GM23338 (cell line): ENCODE measurements at regions not wholly inside any gene's neighbourhood (a gene's known extent, or its start where the extent isn't known, plus 50 kb on each side); places are given as distances from the start of the nearest gene placed in this dataset.

Source experiments
- ATAC-seq: fragments of 200-7000 bp; cut with Tn5 transposase; 3 replicates; pipeline ENCODE4 v1.9.1; 2020
- DNase-seq: peaks from one replicate; pipeline ENCODE4 v3.0.0-alpha.2; 2015; ENCODE audit warnings: low spot score
- H2AFZ ChIP-seq: fragments of 200-600 bp; sonication (generic); 2 replicates; pipeline ENCODE4 v1.8.0; 2016; ENCODE audit warnings: antibody characterized with exemption, mild to moderate bottlenecking, moderate library complexity
- H3F3A ChIP-seq: fragments of 200-600 bp; sonication (generic); replicated peaks from 2 replicates; pipeline ENCODE4 v1.8.0; 2017; ENCODE audit warnings: antibody characterized with exemption, mixed run types, low read depth
- H3K27ac ChIP-seq: fragments of 200-600 bp; sonication (generic); 2 replicates; pipeline ENCODE4 v1.6.1; 2016; ENCODE audit warnings: low read depth
- H3K27me3 ChIP-seq: fragments of 200-600 bp; sonication (generic); 2 replicates; pipeline ENCODE4 v1.8.0; 2016; ENCODE audit warnings: mild to moderate bottlenecking, mixed run types, moderate library complexity; ENCODE audit not compliant: insufficient read depth
- H3K36me3 ChIP-seq: fragments of 200-600 bp; sonication (generic); 2 replicates; pipeline ENCODE4 v1.8.0; 2016; ENCODE audit warnings: mild to moderate bottlenecking; ENCODE audit not compliant: insufficient read depth
- H3K4me1 ChIP-seq: fragments of 200-600 bp; sonication (generic); 2 replicates; pipeline ENCODE4 v1.8.0; 2016; ENCODE audit warnings: mild to moderate bottlenecking, moderate library complexity; ENCODE audit not compliant: insufficient read depth
- H3K4me2 ChIP-seq: fragments of 200-600 bp; sonication (generic); 2 replicates; pipeline ENCODE4 v1.7.1; 2017; ENCODE audit warnings: mixed run types
- H3K4me3 ChIP-seq: fragments of 200-600 bp; sonication (generic); 2 replicates; pipeline ENCODE4 v1.6.1; 2016; ENCODE audit warnings: mixed run types
- H3K79me2 ChIP-seq: fragments of 200-600 bp; sonication (generic); replicated peaks from 2 replicates; pipeline ENCODE4 v1.8.0; 2017; ENCODE audit warnings: mild to moderate bottlenecking; ENCODE audit not compliant: insufficient read depth
- H3K9me2 ChIP-seq: fragments of 200-600 bp; sonication (generic); 2 replicates; pipeline ENCODE4 v1.8.0; 2017; ENCODE audit not compliant: insufficient read depth
- H4K20me1 ChIP-seq: fragments of 200-600 bp; sonication (generic); replicated peaks from 2 replicates; pipeline ENCODE4 v1.8.0; 2017; ENCODE audit warnings: mild to moderate bottlenecking; ENCODE audit not compliant: insufficient read depth
- H3K27ac Mint-ChIP-seq: 2 replicates; pipeline ENCODE4 v1.8.0; 2020; ENCODE audit warnings: inconsistent platforms, mild to moderate bottlenecking, moderate library complexity, mixed read lengths
- H3K27me3 Mint-ChIP-seq: 3 replicates; pipeline ENCODE4 v1.8.0; 2022; ENCODE audit warnings: low read depth, mild to moderate bottlenecking, moderate library complexity, mixed read lengths, inconsistent platforms; ENCODE audit not compliant: insufficient read depth, poor library complexity
- H3K36me3 Mint-ChIP-seq: 3 replicates; pipeline ENCODE4 v1.8.0; 2021; ENCODE audit warnings: low read depth, mild to moderate bottlenecking, inconsistent platforms, moderate library complexity, mixed read lengths
- H3K4me1 Mint-ChIP-seq: 3 replicates; pipeline ENCODE4 v1.8.0; 2020; ENCODE audit warnings: mild to moderate bottlenecking, inconsistent platforms, mixed read lengths
- H3K4me3 Mint-ChIP-seq: 3 replicates; pipeline ENCODE4 v1.8.0; 2021; ENCODE audit warnings: moderate library complexity, mild to moderate bottlenecking, inconsistent platforms, mixed read lengths
- H3K9me3 Mint-ChIP-seq: 3 replicates; pipeline ENCODE4 v1.8.0; 2020; ENCODE audit warnings: moderate library complexity, mild to moderate bottlenecking, inconsistent platforms, mixed read lengths
- CREB1 ChIP-seq: fragments of 250-450 bp; sonication (Bioruptor Pico); IDR thresholded peaks from 2 replicates; pipeline ENCODE4 v1.5.0; 2020; ENCODE audit warnings: low read depth, mild to moderate bottlenecking, moderate library complexity
- EZH2 ChIP-seq: fragments of 200-600 bp; sonication (generic); IDR thresholded peaks from one replicate; pipeline ENCODE4 v1.8.0; 2017; ENCODE audit warnings: antibody characterized with exemption, mild to moderate bottlenecking, low read depth; ENCODE audit not compliant: unreplicated experiment
- EZH2phosphoT487 ChIP-seq: fragments of 200-600 bp; sonication (generic); IDR thresholded peaks from one replicate; pipeline ENCODE4 v1.8.1; 2018; ENCODE audit warnings: antibody characterized with exemption; ENCODE audit not compliant: unreplicated experiment
- JUNB ChIP-seq: IDR thresholded peaks from one replicate; pipeline ENCODE4 v1.6.1; 2016; ENCODE audit warnings: antibody characterized with exemption; ENCODE audit not compliant: unreplicated experiment
- NANOG ChIP-seq: IDR thresholded peaks from 2 replicates; pipeline ENCODE4 v1.6.1; 2016; ENCODE audit warnings: antibody characterized with exemption, borderline replicate concordance
- POLR2AphosphoS5 ChIP-seq: IDR thresholded peaks from 2 replicates; pipeline ENCODE4 v1.6.1; 2016; ENCODE audit warnings: antibody characterized with exemption, low read depth
- STAT1 ChIP-seq: IDR thresholded peaks from one replicate; pipeline ENCODE4 v1.6.1; 2016; ENCODE audit warnings: antibody characterized with exemption; ENCODE audit not compliant: unreplicated experiment
- ZNF114 ChIP-seq: fragments of 250-450 bp; sonication (Bioruptor Pico); IDR thresholded peaks from 2 replicates; pipeline ENCODE4 v1.5.0; 2020; ENCODE audit warnings: mild to moderate bottlenecking, moderate library complexity
- ZNF331 ChIP-seq: fragments of 250-450 bp; sonication (Bioruptor Pico); IDR thresholded peaks from 2 replicates; pipeline ENCODE4 v1.5.0; 2020; ENCODE audit warnings: low read depth, mild to moderate bottlenecking, moderate library complexity
- TF ChIP-seq, protein P1 (sequence below): fragments of 250-450 bp; sonication (Bioruptor Pico); IDR thresholded peaks from 2 replicates; pipeline ENCODE4 v1.5.0; 2020; ENCODE audit warnings: mild to moderate bottlenecking, moderate library complexity
- TF ChIP-seq, protein P2 (sequence below), 2 experiments: fragments of 200-600 bp in 1 of 2; sonication (generic) in 1 of 2; conservative IDR thresholded peaks; 2 replicates each; pipeline versions ENCODE4 v1.5.1 to v1.6.1; 2016 to 2017; ENCODE audit warnings: antibody characterized with exemption in 2 of 2, low read depth in 2 of 2, mild to moderate bottlenecking in 2 of 2, moderate library complexity in 1 of 2
- TF ChIP-seq, protein P3 (sequence below): IDR thresholded peaks from 2 replicates; pipeline ENCODE4 v1.6.1; 2016; ENCODE audit warnings: antibody characterized with exemption
- TF ChIP-seq, protein P4 (sequence below): IDR thresholded peaks from one replicate; pipeline ENCODE4 v1.6.1; 2018; ENCODE audit warnings: antibody characterized with exemption; ENCODE audit not compliant: unreplicated experiment

DNA sequence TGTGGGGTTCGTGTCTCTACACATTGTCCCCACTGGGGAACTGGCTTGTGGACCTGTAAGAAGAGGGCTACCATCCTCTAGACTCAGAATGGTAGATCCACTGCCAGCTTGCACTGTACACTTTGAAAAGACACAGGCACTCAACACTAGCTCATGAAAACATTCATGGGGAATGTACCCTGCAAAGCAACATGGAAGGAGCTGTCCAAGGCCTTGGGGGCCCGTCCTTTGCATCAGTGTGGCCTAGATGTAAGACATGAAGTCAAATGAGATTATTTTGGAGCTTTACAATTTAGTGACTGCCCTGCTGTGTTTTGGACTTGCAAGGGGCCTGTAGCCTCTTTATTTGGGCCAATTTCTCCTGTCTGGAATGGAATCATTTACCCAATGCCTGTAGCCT is 399.0 kb upstream of the PCDH15 start:
- no peak overlapping the region for H2AFZ ChIP-seq
- no peaks in the 10 kb centered on the region for H3K79me2 ChIP-seq
- TF ChIP-seq EZH2 (no peak), EZH2phosphoT487 (no peak), STAT1 (no peak), JUNB (no peak), POLR2AphosphoS5 (no peak), NANOG (no peak), ZNF331 (CRISPR knock-in tag) (no peak), CREB1 (CRISPR knock-in tag) (no peak), ZNF114 (CRISPR knock-in tag) (no peak)
- TF ChIP-seq, protein P1, sequence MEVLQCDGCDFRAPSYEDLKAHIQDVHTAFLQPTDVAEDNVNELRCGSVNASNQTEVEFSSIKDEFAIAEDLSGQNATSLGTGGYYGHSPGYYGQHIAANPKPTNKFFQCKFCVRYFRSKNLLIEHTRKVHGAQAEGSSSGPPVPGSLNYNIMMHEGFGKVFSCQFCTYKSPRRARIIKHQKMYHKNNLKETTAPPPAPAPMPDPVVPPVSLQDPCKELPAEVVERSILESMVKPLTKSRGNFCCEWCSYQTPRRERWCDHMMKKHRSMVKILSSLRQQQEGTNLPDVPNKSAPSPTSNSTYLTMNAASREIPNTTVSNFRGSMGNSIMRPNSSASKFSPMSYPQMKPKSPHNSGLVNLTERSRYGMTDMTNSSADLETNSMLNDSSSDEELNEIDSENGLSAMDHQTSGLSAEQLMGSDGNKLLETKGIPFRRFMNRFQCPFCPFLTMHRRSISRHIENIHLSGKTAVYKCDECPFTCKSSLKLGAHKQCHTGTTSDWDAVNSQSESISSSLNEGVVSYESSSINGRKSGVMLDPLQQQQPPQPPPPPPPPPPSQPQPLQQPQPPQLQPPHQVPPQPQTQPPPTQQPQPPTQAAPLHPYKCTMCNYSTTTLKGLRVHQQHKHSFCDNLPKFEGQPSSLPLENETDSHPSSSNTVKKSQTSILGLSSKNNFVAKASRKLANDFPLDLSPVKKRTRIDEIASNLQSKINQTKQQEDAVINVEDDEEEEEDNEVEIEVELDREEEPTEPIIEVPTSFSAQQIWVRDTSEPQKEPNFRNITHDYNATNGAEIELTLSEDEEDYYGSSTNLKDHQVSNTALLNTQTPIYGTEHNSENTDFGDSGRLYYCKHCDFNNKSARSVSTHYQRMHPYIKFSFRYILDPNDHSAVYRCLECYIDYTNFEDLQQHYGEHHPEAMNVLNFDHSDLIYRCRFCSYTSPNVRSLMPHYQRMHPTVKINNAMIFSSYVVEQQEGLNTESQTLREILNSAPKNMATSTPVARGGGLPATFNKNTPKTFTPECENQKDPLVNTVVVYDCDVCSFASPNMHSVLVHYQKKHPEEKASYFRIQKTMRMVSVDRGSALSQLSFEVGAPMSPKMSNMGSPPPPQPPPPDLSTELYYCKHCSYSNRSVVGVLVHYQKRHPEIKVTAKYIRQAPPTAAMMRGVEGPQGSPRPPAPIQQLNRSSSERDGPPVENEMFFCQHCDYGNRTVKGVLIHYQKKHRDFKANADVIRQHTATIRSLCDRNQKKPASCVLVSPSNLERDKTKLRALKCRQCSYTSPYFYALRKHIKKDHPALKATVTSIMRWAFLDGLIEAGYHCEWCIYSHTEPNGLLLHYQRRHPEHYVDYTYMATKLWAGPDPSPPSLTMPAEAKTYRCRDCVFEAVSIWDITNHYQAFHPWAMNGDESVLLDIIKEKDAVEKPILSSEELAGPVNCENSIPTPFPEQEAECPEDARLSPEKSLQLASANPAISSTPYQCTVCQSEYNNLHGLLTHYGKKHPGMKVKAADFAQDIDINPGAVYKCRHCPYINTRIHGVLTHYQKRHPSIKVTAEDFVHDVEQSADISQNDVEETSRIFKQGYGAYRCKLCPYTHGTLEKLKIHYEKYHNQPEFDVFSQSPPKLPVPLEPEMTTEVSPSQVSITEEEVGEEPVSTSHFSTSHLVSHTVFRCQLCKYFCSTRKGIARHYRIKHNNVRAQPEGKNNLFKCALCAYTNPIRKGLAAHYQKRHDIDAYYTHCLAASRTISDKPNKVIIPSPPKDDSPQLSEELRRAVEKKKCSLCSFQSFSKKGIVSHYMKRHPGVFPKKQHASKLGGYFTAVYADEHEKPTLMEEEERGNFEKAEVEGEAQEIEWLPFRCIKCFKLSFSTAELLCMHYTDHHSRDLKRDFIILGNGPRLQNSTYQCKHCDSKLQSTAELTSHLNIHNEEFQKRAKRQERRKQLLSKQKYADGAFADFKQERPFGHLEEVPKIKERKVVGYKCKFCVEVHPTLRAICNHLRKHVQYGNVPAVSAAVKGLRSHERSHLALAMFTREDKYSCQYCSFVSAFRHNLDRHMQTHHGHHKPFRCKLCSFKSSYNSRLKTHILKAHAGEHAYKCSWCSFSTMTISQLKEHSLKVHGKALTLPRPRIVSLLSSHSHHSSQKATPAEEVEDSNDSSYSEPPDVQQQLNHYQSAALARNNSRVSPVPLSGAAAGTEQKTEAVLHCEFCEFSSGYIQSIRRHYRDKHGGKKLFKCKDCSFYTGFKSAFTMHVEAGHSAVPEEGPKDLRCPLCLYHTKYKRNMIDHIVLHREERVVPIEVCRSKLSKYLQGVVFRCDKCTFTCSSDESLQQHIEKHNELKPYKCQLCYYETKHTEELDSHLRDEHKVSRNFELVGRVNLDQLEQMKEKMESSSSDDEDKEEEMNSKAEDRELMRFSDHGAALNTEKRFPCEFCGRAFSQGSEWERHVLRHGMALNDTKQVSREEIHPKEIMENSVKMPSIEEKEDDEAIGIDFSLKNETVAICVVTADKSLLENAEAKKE (CRISPR knock-in tag) = no peak
- TF ChIP-seq, protein P2, sequence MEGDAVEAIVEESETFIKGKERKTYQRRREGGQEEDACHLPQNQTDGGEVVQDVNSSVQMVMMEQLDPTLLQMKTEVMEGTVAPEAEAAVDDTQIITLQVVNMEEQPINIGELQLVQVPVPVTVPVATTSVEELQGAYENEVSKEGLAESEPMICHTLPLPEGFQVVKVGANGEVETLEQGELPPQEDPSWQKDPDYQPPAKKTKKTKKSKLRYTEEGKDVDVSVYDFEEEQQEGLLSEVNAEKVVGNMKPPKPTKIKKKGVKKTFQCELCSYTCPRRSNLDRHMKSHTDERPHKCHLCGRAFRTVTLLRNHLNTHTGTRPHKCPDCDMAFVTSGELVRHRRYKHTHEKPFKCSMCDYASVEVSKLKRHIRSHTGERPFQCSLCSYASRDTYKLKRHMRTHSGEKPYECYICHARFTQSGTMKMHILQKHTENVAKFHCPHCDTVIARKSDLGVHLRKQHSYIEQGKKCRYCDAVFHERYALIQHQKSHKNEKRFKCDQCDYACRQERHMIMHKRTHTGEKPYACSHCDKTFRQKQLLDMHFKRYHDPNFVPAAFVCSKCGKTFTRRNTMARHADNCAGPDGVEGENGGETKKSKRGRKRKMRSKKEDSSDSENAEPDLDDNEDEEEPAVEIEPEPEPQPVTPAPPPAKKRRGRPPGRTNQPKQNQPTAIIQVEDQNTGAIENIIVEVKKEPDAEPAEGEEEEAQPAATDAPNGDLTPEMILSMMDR (conservative IDR thresholded peaks at IDR 0.05; ENCODE audit: low read depth in 2 of 2) = no peak
- TF ChIP-seq, protein P3, sequence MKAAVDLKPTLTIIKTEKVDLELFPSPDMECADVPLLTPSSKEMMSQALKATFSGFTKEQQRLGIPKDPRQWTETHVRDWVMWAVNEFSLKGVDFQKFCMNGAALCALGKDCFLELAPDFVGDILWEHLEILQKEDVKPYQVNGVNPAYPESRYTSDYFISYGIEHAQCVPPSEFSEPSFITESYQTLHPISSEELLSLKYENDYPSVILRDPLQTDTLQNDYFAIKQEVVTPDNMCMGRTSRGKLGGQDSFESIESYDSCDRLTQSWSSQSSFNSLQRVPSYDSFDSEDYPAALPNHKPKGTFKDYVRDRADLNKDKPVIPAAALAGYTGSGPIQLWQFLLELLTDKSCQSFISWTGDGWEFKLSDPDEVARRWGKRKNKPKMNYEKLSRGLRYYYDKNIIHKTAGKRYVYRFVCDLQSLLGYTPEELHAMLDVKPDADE = no peak
- TF ChIP-seq, protein P4, sequence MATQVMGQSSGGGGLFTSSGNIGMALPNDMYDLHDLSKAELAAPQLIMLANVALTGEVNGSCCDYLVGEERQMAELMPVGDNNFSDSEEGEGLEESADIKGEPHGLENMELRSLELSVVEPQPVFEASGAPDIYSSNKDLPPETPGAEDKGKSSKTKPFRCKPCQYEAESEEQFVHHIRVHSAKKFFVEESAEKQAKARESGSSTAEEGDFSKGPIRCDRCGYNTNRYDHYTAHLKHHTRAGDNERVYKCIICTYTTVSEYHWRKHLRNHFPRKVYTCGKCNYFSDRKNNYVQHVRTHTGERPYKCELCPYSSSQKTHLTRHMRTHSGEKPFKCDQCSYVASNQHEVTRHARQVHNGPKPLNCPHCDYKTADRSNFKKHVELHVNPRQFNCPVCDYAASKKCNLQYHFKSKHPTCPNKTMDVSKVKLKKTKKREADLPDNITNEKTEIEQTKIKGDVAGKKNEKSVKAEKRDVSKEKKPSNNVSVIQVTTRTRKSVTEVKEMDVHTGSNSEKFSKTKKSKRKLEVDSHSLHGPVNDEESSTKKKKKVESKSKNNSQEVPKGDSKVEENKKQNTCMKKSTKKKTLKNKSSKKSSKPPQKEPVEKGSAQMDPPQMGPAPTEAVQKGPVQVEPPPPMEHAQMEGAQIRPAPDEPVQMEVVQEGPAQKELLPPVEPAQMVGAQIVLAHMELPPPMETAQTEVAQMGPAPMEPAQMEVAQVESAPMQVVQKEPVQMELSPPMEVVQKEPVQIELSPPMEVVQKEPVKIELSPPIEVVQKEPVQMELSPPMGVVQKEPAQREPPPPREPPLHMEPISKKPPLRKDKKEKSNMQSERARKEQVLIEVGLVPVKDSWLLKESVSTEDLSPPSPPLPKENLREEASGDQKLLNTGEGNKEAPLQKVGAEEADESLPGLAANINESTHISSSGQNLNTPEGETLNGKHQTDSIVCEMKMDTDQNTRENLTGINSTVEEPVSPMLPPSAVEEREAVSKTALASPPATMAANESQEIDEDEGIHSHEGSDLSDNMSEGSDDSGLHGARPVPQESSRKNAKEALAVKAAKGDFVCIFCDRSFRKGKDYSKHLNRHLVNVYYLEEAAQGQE = no peak
- peaks cover 5% of the 10 kb centered on the region; the same call in 1 of the 3 replicates for H3K36me3 Mint-ChIP-seq
- H3K4me1 ChIP-seq = no peaks in the 10 kb centered on the region
- no peaks in the 10 kb centered on the region for H3K27me3 Mint-ChIP-seq
- no peak overlapping the region for H3K4me2 ChIP-seq
- no peak for DNase-seq
- H3K4me1 Mint-ChIP-seq = no peaks in the 10 kb centered on the region
- no peaks in the 10 kb centered on the region for H4K20me1 ChIP-seq
- H3K9me3 Mint-ChIP-seq = peaks cover 14% of the 10 kb centered on the region
- ATAC-seq = no peak
- no peaks in the 10 kb centered on the region for H3F3A ChIP-seq
- no peak overlapping the region for H3K4me3 ChIP-seq
- H3K9me2 ChIP-seq = peaks cover 6% of the 10 kb centered on the region; the same call in 1 of the 2 replicates
- no peak overlapping the region for H3K27ac Mint-ChIP-seq
- H3K27ac ChIP-seq = no peak overlapping the region
- no peaks in the 10 kb centered on the region for H3K36me3 ChIP-seq
- no peaks in the 10 kb centered on the region for H3K27me3 ChIP-seq
- no peak overlapping the region for H3K4me3 Mint-ChIP-seq
